ENCODE measurements at regions not wholly inside any gene's neighbourhood (a gene's known extent, or its start where the extent isn't known, plus 50 kb on each side); places are given as distances from the start of the nearest gene placed in this dataset.

- H3K4me3 ChIP-seq (replicated peaks; ENCODE audit: low read depth, low read length), result no peak overlapping the region
- no peak for TF ChIP-seq CTCF (IDR thresholded peaks at IDR 0.05; ENCODE audit: insufficient read depth, low read length, poor library complexity, severe bottlenecking)
- no peaks in the 10 kb centered on the region for H3K27me3 ChIP-seq (replicated peaks; ENCODE audit: control insufficient read depth, insufficient read depth, low read length)
- no peak for DNase-seq (ENCODE audit: extremely low read depth, insufficient read length)
- no peaks in the 10 kb centered on the region for H3K36me3 ChIP-seq (ENCODE audit: control insufficient read depth, insufficient read depth, low read length)
Observed at GRCh38 chr7:91630581-91631380, 249.7 kb downstream of the MTERF1 start.

DNA sequence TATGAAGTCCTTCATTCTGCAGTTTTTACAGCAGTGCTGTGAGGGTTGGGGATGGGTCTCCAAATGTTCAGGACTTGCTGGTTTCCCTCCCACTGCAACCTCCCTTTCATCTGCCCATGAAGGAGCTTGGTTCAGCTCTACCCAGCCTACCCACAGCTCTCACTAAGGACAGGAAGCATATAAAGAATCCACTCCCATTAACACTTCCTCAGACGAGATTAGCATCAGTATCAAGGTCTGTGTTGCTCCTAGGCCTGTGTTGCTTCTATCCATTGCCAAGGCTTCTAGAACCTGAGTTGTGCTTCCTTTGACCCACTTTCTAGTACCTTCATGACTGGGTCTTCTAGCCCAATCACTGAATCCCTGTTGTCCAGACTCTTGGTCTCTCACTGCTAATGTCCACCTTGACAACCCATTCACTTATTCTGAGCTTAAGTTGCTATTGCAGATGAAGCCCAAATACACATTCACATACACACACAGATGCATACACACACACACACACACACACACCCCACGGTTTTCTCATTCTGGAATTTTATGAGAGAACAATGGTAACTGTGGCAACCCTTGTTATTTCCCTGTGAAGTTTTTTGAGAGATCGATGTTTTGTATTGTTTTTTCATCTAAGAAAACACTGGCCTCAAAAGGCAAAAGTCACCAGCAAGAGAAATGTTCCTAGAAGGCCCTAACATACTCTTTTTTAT lies 248.1 kb downstream of the MTERF1 start:
- no peak for DNase-seq (ENCODE audit: extremely low read depth, insufficient read length)
- TF ChIP-seq CTCF (IDR thresholded peaks at IDR 0.05; ENCODE audit: insufficient read depth, low read length, poor library complexity, severe bottlenecking), result no peak

DNA sequence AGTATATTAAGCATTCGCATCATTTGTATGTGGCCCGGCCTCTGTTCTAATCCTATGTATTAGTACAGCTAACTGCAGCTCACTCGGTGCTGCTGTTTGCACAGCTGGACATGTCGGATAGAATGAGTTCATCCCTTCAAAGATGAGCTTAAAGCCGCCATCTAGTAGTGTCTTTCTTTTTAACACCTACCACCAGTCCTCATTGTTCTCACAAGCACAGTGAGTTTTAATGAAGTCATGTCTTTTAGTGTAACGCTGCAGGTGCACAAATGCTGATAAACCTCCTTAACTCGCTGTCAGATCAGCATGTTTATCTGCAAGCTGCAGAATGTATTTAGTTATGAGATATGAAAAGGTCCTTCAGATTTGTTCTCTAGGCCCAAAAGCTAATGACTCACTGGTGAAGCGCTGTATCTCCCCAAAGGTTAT lies 247.5 kb downstream of the MTERF1 start:
- Histone ChIP-seq H3K27me3 (replicated peaks; ENCODE audit: control insufficient read depth, insufficient read depth, low read length) (no peaks in the 10 kb centered on the region), H3K36me3 (ENCODE audit: control insufficient read depth, insufficient read depth, low read length) (no peaks in the 10 kb centered on the region), H3K4me3 (replicated peaks; ENCODE audit: low read depth, low read length) (no peak overlapping the region)
- no peak for TF ChIP-seq CTCF (IDR thresholded peaks at IDR 0.05; ENCODE audit: insufficient read depth, low read length, poor library complexity, severe bottlenecking)
- DNase-seq (ENCODE audit: extremely low read depth, insufficient read length), result no peak

More for the DNA sequence above, 248.1 kb downstream of the MTERF1 start:
- H3K27me3 ChIP-seq (replicated peaks; ENCODE audit: control insufficient read depth, insufficient read depth, low read length), result no peaks in the 10 kb centered on the region
- no peaks in the 10 kb centered on the region for H3K36me3 ChIP-seq (ENCODE audit: control insufficient read depth, insufficient read depth, low read length)
- H3K4me3 ChIP-seq (replicated peaks; ENCODE audit: low read depth, low read length), result no peak overlapping the region

DNA sequence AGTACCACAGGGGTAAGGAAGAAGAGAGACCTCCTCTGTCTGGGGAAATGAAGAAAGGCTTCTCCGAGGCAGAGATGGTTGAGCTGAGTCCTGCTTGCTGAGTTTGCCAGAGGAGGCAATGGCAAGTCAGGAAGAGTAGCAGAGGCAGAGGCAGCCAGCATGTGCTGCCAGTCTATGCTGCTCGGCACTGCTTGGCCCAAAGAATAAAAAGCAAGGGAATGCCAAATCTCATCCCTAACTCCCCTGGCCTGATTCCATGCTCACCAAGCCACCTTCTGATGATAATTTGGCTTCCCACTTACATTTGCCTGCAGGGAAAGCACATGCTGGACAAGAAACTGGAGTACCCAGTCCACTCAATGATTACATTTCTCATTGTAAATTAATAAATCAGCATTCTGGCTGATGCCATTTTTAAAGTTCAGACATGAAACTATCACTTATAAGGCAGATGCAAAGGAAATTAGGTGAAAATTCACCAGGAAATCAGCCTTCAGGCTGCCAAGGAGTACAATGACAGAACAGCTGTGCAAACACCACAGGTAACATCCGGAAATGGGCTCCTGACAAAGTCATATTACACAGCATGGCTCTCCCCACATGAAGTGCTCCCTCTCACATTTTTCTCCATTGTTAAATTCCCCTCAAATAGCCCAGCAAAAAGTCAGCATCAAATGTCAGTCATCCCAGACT lies 245.9 kb downstream of the MTERF1 start:
- Histone ChIP-seq H3K27me3 (replicated peaks; ENCODE audit: control insufficient read depth, insufficient read depth, low read length) (no peaks in the 10 kb centered on the region), H3K4me3 (replicated peaks; ENCODE audit: low read depth, low read length) (no peak overlapping the region), H3K36me3 (ENCODE audit: control insufficient read depth, insufficient read depth, low read length) (no peaks in the 10 kb centered on the region)
- DNase-seq (ENCODE audit: extremely low read depth, insufficient read length), result no peak
- TF ChIP-seq CTCF (IDR thresholded peaks at IDR 0.05; ENCODE audit: insufficient read depth, low read length, poor library complexity, severe bottlenecking), result no peak

GRCh38 chr7:91636129-91636724 lies 244.3 kb downstream of the MTERF1 start:
- Histone ChIP-seq H3K4me3 (replicated peaks; ENCODE audit: low read depth, low read length) (no peak overlapping the region), H3K27me3 (replicated peaks; ENCODE audit: control insufficient read depth, insufficient read depth, low read length) (no peaks in the 10 kb centered on the region), H3K36me3 (ENCODE audit: control insufficient read depth, insufficient read depth, low read length) (no peaks in the 10 kb centered on the region)
- TF ChIP-seq CTCF (IDR thresholded peaks at IDR 0.05; ENCODE audit: insufficient read depth, low read length, poor library complexity, severe bottlenecking), result peak; percentile 67
- no peak for DNase-seq (ENCODE audit: extremely low read depth, insufficient read length)
